ENCODE measurements at regions not wholly inside any gene's neighbourhood (a gene's known extent, or its start where the extent isn't known, plus 50 kb on each side); places are given as distances from the start of the nearest gene placed in this dataset.

DNA sequence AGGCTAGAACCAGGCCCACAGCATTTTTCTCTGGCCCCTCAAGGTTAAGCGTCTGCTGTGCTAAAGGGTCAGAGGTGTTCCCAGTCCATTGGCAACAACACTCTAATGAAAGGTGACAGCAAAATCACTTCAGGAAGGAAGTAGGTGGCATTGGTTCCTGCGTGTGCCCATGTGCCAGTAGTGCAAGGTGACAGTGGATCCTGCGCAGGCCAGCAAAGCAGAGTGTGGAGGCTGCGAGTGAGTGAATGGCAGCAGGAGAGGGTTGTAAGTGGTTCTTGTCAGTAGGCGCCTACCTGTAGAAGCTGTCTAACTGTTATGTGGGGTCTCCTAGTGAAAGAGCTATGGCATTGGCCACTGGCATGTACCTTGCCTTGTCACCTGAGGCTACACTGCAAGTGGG is 898.2 kb upstream of the TYRP1 start:
- H3K27ac ChIP-seq, result no peak overlapping the region
- DNase-seq (ENCODE audit: low spot score), result no peak
- TF ChIP-seq, protein P1, sequence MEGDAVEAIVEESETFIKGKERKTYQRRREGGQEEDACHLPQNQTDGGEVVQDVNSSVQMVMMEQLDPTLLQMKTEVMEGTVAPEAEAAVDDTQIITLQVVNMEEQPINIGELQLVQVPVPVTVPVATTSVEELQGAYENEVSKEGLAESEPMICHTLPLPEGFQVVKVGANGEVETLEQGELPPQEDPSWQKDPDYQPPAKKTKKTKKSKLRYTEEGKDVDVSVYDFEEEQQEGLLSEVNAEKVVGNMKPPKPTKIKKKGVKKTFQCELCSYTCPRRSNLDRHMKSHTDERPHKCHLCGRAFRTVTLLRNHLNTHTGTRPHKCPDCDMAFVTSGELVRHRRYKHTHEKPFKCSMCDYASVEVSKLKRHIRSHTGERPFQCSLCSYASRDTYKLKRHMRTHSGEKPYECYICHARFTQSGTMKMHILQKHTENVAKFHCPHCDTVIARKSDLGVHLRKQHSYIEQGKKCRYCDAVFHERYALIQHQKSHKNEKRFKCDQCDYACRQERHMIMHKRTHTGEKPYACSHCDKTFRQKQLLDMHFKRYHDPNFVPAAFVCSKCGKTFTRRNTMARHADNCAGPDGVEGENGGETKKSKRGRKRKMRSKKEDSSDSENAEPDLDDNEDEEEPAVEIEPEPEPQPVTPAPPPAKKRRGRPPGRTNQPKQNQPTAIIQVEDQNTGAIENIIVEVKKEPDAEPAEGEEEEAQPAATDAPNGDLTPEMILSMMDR (IDR thresholded peaks at IDR 0.05), result no peak

DNA sequence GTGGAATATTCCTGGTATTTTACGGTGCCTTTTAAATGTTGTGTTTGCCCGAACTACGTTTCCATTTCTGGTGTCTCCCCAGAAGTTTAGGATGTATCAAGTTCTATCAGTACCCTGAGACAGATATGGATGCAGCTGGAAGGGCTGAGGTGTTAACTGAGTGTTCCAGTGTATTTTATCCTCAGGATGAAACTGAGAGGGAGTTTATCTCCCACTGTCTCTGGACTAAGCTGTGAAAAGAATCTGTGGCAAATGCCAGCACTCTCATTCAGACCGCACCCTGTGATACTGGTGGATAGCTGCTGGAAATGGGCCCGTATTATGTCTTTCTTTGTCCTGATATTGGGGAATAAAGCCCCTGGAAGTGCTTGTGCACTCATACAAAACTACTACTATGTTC is 887.2 kb upstream of the TYRP1 start:
- TF ChIP-seq, protein P1 (IDR thresholded peaks at IDR 0.05), result no peak
- no peak overlapping the region for H3K27ac ChIP-seq
- no peak for DNase-seq (ENCODE audit: low spot score)

More for the DNA sequence above, 898.2 kb upstream of the TYRP1 start:
- no peak overlapping the region for H3K4me3 ChIP-seq

DNA sequence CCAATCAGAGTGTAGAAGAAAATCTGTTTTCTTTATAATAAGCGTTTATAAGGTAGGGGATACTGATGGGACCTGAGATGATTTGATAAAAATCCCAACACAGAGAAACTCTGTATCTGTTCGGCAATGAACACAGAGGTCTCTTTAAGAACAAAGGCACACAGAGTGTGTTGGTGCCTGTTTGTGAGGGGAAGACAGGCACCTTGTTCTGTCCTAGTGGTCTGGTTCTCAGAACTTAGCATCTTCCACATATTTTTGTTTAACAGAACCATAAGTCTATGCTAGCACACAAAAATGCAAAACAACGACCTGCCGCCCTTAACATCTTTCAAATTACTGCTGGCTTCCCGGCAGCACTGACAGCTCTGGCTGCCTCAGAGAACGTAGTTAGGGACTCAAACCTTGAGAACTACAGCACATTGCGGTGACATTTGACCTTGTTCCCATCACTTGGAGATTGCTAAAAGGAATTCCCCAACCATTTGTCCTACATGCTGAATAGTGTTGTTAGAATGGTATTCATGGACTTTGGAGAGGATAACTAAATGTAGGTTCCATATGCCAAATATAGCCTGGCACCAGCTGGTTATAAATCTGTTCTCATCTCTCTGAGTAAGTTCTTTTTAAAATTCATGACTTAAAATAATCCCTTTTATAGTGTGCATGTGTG is 871.7 kb upstream of the TYRP1 start:
- no peak for DNase-seq (ENCODE audit: low spot score)
- TF ChIP-seq, protein P1 (IDR thresholded peaks at IDR 0.05), result no peak
- Histone ChIP-seq H3K4me3 (no peak overlapping the region), H3K27ac (no peak overlapping the region)

More for the DNA sequence above, 887.2 kb upstream of the TYRP1 start:
- no peak overlapping the region for H3K4me3 ChIP-seq

DNA sequence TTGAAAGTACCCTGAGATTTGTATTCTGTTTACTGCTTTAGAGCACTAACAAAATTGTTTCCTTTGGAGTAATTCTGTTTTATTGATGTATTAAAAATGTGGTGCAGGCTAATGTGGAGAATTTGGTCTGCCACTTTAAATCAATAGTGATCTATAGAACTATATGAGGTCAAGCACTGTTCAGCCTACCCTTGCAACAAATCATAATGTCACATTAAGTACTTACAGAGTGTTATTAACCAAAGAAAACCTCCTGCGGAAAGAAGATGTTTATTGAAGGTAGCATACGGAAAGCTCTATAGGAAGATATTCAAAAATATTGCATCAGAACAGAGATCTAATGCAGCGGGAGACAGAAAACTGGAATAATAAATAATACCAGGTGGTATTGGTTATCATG is 865.0 kb upstream of the TYRP1 start:
- Histone ChIP-seq H3K4me3 (no peak overlapping the region), H3K27ac (no peak overlapping the region)
- TF ChIP-seq, protein P1 (IDR thresholded peaks at IDR 0.05), result no peak
- DNase-seq (ENCODE audit: low spot score), result no peak

DNA sequence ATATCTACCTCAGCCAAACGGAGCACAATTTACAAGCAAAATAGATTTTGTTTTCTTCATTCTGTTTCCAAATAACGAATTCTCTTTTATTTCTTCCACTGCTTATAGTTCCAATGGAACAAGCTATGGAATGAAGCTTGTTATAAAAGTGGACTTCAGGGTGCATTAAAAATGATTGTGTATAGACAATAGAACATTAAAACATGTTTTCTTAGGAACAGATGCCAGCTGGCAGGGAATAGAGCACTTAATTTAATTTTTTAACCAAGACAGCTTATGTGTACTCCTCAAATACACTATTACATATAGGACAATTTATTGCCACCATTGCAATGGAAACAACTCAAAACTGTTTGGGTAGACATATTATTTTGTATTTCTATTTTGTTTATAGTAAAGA is 860.1 kb upstream of the TYRP1 start:
- DNase-seq (ENCODE audit: low spot score), result no peak
- no peak overlapping the region for H3K27ac ChIP-seq
- TF ChIP-seq, protein P1 (IDR thresholded peaks at IDR 0.05), result no peak
- no peak overlapping the region for H3K4me3 ChIP-seq

DNA sequence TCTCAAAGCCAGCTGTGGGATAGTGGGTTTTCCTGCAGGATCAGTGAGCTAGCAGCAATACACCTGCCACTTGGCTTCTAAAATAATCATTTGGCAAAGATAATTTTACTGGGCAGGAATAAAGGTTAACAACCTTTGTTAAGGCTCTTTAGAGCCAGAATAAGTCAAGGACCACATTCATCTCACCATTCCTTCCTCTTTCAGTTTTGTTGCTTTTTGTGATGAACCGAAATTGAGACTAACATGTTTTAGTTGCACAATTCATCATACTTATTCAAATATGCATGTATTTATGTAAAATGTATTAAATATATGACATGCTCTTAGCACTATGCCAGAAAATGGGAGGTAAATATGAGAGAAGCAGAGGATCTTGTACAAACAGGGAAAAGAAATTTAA is 824.4 kb upstream of the TYRP1 start:
- Histone ChIP-seq H3K4me3 (no peak overlapping the region), H3K27ac (no peak overlapping the region)
- DNase-seq (ENCODE audit: low spot score), result no peak
- TF ChIP-seq, protein P1 (IDR thresholded peaks at IDR 0.05), result no peak

DNA sequence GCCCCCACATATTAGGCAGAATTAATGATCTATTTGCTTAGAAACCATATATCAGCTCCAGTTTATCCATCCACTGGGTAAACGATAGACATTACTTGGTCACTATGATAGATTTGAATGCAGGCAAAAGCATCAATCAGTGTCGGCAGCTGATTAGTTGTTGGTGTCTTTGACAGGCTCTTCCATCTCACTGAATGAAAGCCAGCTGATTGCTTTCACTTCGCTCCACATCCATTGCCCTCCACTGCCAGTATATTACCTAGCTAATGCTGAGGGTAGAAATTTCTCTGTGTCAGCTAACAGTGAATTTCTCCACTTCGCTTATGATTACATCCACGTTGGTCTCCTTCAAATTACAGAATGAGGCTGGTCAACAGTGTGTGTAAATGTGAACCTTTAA is 821.3 kb upstream of the TYRP1 start:
- TF ChIP-seq, protein P1 (IDR thresholded peaks at IDR 0.05), result no peak
- no peak overlapping the region for H3K27ac ChIP-seq
- DNase-seq (ENCODE audit: low spot score), result no peak
- no peak overlapping the region for H3K4me3 ChIP-seq

Measured in coronary artery (tissue), 2 donors.